ENCODE measurements at regions not wholly inside any gene's neighbourhood (a gene's known extent, or its start where the extent isn't known, plus 50 kb on each side); places are given as distances from the start of the nearest gene placed in this dataset.

DNA sequence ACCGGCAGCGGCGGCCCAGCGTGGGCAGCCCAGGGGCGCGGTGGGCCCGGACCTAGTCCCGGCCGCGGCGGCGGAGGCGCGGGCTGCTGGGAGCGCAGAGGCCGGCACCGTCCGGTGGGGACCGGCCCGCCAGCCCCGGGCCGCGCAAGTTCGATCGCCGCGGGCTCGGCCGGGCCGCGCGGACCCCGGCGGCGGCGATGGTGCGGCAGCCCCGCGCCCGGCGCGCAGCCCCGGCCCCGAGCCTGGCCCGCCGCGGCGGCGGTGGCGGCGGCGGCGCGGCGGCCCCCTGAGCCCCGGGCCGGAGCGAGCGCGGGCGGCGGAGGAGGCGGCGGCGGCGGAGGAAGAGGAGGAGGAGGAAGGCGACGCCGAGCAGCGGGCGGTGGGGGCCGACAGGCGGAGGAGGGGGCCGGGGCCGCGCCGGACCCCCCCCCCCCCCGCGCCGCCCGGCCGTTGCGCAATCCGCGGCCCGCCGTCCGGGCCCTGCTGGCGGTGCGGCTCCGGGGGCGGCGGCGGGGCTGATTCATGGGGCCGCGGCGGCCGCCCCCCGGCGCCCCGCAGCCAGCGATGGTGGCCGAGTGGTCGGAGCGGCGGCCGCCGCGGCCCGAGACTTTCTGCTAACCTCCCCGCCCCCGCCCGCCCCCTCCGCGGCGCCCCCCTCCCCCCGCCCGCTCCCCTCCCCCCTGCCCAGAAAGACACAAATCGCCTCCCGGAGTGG, 1251.9 kb downstream of the BRD1 start:
- H3K4me3 Mint-ChIP-seq: no peak overlapping the region
- H3K27me3 Mint-ChIP-seq: peaks cover 46 to 50% of the 10 kb centered on the region in 2 donors
- no peak overlapping the region for H3K27ac Mint-ChIP-seq
- peaks cover 0 to 1% of the 10 kb centered on the region in 2 donors for H3K4me1 Mint-ChIP-seq
- ATAC-seq (replicated peaks) (no peak), DNase-seq (no peak)
- peaks cover 2 to 6% of the 10 kb centered on the region in 2 donors for H3K36me3 Mint-ChIP-seq
- peaks cover 8 to 11% of the 10 kb centered on the region in 2 donors for H3K9me3 Mint-ChIP-seq

DNA sequence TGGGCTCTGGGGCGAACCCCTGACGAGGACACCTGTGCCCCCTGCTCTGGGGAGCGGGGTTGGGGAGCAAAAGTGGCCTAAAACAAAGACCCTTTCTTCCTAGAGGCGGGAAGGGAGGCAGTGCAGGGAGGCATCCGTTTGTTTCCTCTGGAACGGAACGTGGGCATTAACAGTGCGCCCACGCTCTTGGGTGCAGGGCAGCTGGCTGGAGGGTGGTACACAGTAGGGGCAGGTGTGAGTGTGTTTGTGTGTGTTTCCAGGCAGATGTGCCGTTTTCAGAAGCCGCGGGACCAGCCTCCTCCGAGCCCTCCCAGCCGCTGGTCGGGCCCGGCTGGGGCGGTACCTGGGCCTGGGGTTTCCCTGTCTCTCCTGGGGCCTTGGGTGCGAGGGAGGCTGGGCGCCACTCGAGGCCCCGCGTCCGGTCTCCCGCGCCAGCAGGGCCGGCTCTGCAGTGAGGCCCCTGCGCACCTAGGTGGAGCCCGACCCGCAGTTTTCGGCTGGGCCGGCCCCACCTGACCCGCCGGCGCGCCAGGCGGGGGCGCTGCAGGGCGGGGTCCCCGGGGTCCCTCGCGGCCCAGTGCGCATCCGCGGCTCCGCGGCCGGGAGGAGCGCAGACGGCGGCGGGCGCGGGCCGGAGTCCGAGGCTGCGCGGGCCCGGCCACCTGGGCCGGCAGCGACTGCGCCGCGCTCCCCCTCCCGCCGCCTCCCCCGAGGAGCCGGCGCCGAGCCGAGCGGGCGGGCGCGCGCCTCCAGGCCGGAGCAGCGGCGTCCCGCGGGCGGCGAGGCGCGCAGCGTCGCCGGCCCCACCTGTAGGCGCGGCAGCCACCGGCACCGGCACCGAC, 1252.7 kb downstream of the BRD1 start:
- Mint-ChIP-seq H3K4me1 (peaks cover 0 to 1% of the 10 kb centered on the region in 2 donors), H3K4me3 (peak overlapping the region; percentile 48 to 74), H3K27ac (peak overlapping the region; percentile 47), H3K27me3 (peaks cover 48 to 52% of the 10 kb centered on the region in 2 donors), H3K9me3 (peaks cover 13 to 16% of the 10 kb centered on the region in 2 donors), H3K36me3 (peaks cover 10% of the 10 kb centered on the region in 2 donors)
- peak; percentile 20 for DNase-seq
- ATAC-seq (replicated peaks): peak; percentile 82 to 85

DNA sequence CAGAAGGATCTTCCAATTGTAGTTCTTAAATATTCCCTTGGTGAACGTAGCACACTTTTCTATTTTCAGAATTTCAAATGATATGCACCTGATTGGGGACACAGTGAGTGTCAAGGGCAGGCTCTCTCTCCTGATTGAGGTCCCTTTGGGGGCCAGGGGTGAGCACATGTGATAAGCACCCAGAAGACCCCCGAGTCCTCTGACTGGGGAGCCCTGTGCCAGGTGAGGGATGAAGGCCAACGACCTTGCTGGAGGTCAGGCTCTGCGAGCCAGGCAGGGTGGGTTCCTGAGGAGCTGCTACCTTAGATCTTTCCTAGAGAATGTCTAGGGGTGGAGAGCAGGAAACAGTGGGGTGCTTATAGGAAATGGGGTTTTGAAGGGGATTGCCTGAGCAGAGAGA, 1253.9 kb downstream of the BRD1 start:
- DNase-seq (no peak), ATAC-seq (replicated peaks) (no peak)
- H3K9me3 Mint-ChIP-seq: peaks cover 16 to 19% of the 10 kb centered on the region in 2 donors
- H3K4me1 Mint-ChIP-seq: peaks cover 0 to 1% of the 10 kb centered on the region in 2 donors
- H3K4me3 Mint-ChIP-seq: no peak overlapping the region
- peaks cover 42 to 55% of the 10 kb centered on the region in 2 donors for H3K27me3 Mint-ChIP-seq
- H3K36me3 Mint-ChIP-seq: peaks cover 11 to 12% of the 10 kb centered on the region in 2 donors
- H3K27ac Mint-ChIP-seq: no peak overlapping the region

DNA sequence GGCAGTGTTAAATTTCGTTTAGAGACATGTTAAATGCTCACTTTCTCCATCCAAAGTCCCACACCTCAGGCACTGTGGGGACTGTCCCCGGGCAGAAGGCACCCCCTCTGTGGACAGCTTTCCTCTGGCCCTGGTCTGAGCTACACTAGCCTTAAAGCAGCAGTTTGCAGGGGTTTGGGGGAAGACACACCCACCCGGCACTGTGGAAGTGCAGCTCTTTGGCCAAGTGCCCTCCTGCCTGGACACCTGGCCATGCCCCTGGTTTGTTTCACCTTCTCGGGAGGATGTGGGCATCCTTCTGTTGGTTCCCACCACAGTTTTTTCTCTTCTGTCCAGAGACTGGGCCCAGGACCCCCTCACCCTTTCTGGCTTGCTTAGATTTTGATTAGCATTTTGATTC, 1254.7 kb downstream of the BRD1 start:
- Mint-ChIP-seq H3K4me1 (peaks cover 0 to 1% of the 10 kb centered on the region in 2 donors), H3K27ac (no peak overlapping the region), H3K36me3 (peaks cover 11 to 12% of the 10 kb centered on the region in 2 donors), H3K27me3 (peaks cover 40 to 55% of the 10 kb centered on the region in 2 donors), H3K4me3 (no peak overlapping the region), H3K9me3 (peaks cover 16 to 19% of the 10 kb centered on the region in 2 donors)
- no peak for ATAC-seq (replicated peaks)
- DNase-seq: no peak

DNA sequence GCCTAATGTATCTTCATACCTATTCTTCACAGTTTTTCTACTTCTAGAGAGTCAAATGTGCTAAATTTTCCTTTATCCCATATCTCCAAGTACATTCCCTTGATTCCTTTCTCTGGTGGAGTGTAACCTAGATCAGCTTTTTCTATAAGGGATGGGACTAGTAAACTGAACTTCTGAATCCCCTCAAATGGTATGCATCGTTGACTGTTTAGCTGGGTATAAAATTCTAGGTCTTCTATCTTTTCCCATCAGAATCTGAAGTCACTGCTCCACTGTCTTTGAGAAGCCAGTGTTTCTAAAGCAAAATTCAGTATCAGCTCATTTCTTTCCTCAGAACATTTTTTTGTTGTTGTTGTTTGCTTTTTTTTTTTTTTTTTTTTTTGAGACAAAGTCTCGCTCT, 1256.8 kb downstream of the BRD1 start:
- Mint-ChIP-seq H3K4me3 (no peak overlapping the region), H3K36me3 (peaks cover 11 to 12% of the 10 kb centered on the region in 2 donors), H3K27ac (no peak overlapping the region), H3K4me1 (peaks cover 0 to 4% of the 10 kb centered on the region in 2 donors), H3K9me3 (peaks cover 16 to 19% of the 10 kb centered on the region in 2 donors), H3K27me3 (peaks cover 36 to 56% of the 10 kb centered on the region in 2 donors)
- DNase-seq (no peak), ATAC-seq (replicated peaks) (no peak)

DNA sequence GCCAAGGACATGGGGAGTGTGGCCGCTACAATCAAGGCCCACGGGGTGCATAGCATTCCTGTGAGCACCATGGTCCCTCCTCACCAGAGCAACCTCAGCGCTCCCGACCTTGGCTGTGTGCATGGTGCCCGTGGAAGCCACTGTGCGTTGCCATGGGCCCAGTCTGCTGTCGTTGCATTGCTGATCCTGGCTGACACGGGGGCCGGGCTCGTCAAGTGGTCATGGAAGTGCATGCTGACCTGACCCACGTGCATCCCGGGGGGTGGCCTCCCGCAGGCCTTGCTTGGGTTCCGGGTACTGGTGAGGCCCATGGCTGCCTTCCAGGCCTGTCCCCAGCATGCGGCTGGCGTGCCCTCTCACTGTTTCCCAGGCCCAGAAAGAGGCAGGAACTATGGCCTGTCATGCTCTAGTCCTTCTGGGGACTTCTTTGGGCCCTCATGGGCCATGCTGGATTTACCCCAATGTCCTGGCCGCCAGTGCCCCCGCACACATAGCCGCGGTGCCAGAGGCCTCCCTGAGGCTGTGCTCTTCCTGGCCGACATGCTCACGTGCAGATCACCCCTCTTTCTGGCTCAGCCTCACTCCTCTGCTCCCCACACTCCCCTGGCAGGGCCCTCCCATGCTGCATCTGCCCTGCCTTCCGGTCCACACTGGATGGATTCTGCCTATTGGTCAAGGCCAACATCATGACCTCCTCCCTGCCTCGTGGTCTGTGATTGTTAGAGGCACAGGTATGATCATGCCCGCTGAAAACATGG, 1258.0 kb downstream of the BRD1 start:
- peaks cover 0 to 3% of the 10 kb centered on the region in 2 donors for H3K4me1 Mint-ChIP-seq
- H3K27me3 Mint-ChIP-seq: peaks cover 34 to 52% of the 10 kb centered on the region in 2 donors
- H3K9me3 Mint-ChIP-seq: peaks cover 16 to 19% of the 10 kb centered on the region in 2 donors
- no peak overlapping the region for H3K27ac Mint-ChIP-seq
- DNase-seq (no peak), ATAC-seq (replicated peaks) (no peak)
- H3K36me3 Mint-ChIP-seq: peaks cover 10 to 12% of the 10 kb centered on the region in 2 donors
- H3K4me3 Mint-ChIP-seq: no peak overlapping the region

DNA sequence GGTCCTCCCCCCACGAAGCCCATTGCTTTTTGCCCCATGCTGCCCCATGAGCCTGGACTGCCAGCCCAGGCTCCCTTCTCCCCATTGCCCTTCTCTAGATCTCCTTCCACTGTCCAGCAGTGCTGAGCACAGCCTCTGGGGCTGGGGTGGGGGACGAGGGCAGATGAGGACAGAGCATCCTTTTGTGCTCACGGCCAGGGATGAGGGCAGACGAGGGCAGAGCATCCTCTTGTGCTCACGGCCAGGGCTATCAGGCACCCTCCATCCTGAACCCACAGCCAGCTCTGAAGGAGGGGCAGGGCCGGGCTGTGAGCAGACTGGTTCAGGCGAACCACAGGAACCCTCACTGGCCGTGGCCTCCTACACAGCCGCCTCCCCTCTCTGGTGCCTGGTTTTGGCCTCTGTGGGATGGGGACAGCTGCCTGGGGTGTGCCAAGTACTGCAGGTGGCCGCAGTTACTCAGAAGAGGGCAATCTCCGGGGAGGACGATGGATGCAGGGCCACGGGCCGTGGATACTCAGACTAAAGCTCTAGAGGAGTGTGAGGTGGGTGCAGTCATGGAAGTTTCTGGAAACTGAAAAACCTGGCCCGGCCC, 1258.8 kb downstream of the BRD1 start:
- ATAC-seq (replicated peaks) (no peak), DNase-seq (no peak)
- H3K36me3 Mint-ChIP-seq: peaks cover 10 to 12% of the 10 kb centered on the region in 2 donors
- no peak overlapping the region for H3K4me3 Mint-ChIP-seq
- peaks cover 0 to 3% of the 10 kb centered on the region in 2 donors for H3K4me1 Mint-ChIP-seq
- H3K9me3 Mint-ChIP-seq: peaks cover 16 to 19% of the 10 kb centered on the region in 2 donors
- H3K27me3 Mint-ChIP-seq: peaks cover 28 to 47% of the 10 kb centered on the region in 2 donors
- no peak overlapping the region for H3K27ac Mint-ChIP-seq

DNA sequence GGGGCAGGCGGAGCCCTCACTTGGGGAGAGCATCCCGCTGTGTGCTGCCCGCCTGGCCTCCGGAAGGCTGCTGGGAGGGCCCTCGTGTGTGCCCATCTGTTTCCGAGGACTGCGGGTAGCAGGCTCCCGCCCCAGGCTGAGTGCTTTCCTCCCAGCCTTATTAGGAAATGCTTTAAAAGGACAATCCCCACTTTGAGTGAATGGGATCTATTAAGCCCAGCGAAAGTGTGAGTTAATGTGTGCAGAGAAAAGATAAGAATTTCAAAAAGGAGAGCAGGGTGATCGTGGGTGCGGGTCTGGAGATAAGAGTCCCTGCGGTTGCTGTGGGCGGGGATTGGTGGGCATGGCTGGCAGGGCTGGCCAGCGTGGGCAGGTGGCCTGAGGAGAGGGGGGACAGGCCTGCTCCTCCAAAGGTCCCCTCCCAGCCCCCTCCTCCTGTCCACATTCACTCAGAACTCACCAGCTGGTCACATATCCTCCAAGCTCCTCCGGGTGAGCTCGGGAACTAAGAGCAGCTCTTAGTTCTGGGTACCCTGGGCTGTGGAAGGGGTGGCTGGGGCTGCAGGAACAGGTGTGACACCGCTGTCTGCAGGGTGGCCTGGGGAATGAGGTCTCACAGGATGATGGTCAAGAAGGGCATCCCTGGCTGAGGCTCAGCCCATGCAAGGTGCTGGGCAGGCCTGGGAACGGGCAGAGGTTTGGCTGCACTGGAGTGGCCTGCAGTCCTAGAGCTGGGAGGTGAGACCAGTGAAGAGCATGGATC, 1260.3 kb downstream of the BRD1 start:
- peaks cover 0 to 3% of the 10 kb centered on the region in 2 donors for H3K4me1 Mint-ChIP-seq
- H3K9me3 Mint-ChIP-seq: peaks cover 14 to 17% of the 10 kb centered on the region in 2 donors
- peaks cover 8 to 10% of the 10 kb centered on the region in 2 donors for H3K36me3 Mint-ChIP-seq
- peaks cover 21 to 35% of the 10 kb centered on the region in 2 donors for H3K27me3 Mint-ChIP-seq
- DNase-seq (no peak), ATAC-seq (replicated peaks) (no peak)
- no peak overlapping the region for H3K27ac Mint-ChIP-seq
- no peak overlapping the region for H3K4me3 Mint-ChIP-seq

DNA sequence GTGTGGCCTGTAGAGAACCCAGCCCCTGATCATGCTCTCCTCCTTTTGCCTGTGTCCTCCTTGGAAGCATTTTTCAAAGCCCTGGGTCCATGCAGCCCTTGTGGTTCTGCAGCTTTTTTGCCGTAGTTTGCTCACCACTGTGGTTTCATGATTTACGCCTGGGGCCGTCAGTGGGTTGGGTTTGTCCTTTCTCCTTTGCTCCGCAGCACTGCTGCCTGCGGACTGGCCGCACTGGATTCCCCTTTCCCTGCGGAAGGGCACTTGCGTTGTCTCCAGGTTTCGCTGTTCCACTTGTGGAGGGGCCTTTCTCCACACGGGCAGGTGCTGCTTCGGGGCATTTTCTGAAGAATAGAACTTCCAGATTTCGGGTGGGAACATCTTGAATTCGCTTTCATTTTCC, 1260.9 kb downstream of the BRD1 start:
- ATAC-seq (replicated peaks) (no peak), DNase-seq (no peak)
- Mint-ChIP-seq H3K27me3 (peaks cover 16 to 30% of the 10 kb centered on the region in 2 donors), H3K27ac (no peak overlapping the region), H3K4me1 (peaks cover 0 to 3% of the 10 kb centered on the region in 2 donors), H3K4me3 (no peak overlapping the region), H3K36me3 (peaks cover 7 to 9% of the 10 kb centered on the region in 2 donors), H3K9me3 (peaks cover 10% of the 10 kb centered on the region in 2 donors)

DNA sequence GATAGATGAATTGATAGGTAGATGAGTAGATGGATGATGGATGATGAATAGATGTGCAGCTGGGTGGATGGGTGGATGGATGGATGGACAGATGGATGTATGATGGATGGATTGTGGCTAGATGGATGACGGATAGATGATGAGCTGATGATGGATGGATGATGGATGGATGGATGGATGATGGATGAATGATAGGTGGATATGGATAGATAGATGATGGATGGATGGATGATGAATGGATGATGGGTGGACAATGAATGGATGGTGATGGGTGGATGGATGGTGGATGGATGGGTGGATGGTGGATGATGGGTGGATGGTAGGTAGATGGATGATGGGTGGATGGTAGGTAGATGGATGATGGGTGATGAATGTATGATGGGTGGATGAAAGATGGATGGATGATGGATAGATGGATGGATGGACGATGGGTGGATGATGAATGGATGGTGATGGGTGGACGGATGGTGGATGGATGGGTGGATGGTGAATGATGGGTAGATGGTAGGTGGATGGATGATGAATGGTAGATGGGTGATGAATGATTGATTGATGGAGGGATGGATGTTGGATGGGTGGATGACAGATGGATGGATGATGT, 1261.7 kb downstream of the BRD1 start:
- H3K27me3 Mint-ChIP-seq: peaks cover 15 to 30% of the 10 kb centered on the region in 2 donors
- no peak overlapping the region for H3K4me3 Mint-ChIP-seq
- DNase-seq (no peak), ATAC-seq (replicated peaks) (no peak)
- H3K4me1 Mint-ChIP-seq: peaks cover 0 to 3% of the 10 kb centered on the region in 2 donors
- H3K9me3 Mint-ChIP-seq: peaks cover 7 to 8% of the 10 kb centered on the region in 2 donors
- no peak overlapping the region for H3K27ac Mint-ChIP-seq
- H3K36me3 Mint-ChIP-seq: peaks cover 5 to 9% of the 10 kb centered on the region in 2 donors

DNA sequence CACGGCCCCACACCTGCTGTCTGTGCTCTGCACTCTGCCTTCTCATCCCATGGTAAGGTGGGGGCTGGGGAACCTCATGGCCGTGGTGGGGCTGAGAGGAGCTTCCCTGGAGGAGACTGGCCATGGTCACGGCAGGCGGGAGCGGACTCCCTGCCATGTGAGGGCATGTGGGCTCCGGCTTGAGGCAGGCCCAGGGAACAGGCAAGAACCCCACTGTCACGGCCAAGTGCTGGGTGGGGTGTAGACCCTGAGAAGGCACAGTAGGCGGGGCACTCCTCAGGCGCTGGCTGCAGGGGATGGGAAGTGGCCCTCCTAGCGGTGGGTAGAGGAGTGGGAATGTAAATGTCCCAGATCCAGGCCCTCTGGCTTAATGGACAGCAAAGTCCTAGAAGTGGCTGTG, 1262.7 kb downstream of the BRD1 start:
- ATAC-seq (replicated peaks) (no peak), DNase-seq (no peak)
- Mint-ChIP-seq H3K27ac (no peak overlapping the region), H3K9me3 (peaks cover 3% of the 10 kb centered on the region in 2 donors), H3K36me3 (peaks cover 2% of the 10 kb centered on the region in 2 donors), H3K4me1 (peaks cover 0 to 3% of the 10 kb centered on the region in 2 donors), H3K4me3 (no peak overlapping the region), H3K27me3 (peaks cover 14 to 28% of the 10 kb centered on the region in 2 donors)

DNA sequence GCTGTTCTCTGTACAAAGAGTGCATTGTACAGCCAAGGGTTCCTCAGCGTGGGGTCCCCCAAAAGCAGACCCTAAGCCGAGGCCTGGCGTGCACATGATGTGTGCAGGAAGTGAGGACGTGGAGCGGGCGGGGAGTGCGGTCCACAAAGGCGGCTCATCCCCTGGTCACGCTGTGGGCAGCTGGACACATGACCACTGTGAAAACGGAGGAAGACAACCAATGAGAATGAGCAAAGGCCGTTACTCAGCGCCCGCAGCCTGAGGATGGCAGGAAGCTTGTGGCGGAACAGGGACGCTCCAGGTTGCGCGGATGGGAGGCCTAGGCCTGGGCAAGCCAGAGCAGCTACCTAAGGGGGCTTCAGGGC, 1263.7 kb downstream of the BRD1 start:
- peaks cover 12 to 25% of the 10 kb centered on the region in 2 donors for H3K27me3 Mint-ChIP-seq
- H3K36me3 Mint-ChIP-seq: no peaks in the 10 kb centered on the region
- no peak overlapping the region for H3K4me3 Mint-ChIP-seq
- H3K27ac Mint-ChIP-seq: no peak overlapping the region
- ATAC-seq (replicated peaks) (no peak), DNase-seq (no peak)
- H3K4me1 Mint-ChIP-seq: peaks cover 0 to 3% of the 10 kb centered on the region in 2 donors
- H3K9me3 Mint-ChIP-seq: peaks cover 0 to 4% of the 10 kb centered on the region in 2 donors
